ENCODE measurements at regions not wholly inside any gene's neighbourhood (a gene's known extent, or its start where the extent isn't known, plus 50 kb on each side); places are given as distances from the start of the nearest gene placed in this dataset.

DNA sequence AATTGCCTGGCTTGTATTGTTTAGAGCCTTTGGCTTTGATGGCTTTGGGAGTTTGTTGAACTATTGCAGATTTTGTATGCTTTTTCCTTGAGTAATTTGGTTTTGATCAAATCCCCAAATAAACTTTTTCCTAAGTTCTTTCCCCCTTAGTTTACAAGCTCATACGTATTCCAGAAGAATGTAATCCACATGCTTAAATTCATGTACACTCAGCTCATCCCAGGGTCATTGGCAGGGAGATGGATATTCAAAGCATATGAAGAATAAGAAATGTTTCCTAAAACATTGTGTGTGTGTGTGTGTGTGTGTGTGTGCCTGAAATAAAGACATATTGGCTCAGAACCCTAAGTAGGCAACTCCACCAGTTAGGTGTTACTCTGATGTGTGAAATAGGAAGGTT is 89.4 kb downstream of the TMEM30B start:
- TF ChIP-seq POLR2A (IDR thresholded peaks at IDR 0.05) (no peak), POLR2AphosphoS5 (IDR thresholded peaks at IDR 0.05) (no peak)
- TF ChIP-seq, protein P1, sequence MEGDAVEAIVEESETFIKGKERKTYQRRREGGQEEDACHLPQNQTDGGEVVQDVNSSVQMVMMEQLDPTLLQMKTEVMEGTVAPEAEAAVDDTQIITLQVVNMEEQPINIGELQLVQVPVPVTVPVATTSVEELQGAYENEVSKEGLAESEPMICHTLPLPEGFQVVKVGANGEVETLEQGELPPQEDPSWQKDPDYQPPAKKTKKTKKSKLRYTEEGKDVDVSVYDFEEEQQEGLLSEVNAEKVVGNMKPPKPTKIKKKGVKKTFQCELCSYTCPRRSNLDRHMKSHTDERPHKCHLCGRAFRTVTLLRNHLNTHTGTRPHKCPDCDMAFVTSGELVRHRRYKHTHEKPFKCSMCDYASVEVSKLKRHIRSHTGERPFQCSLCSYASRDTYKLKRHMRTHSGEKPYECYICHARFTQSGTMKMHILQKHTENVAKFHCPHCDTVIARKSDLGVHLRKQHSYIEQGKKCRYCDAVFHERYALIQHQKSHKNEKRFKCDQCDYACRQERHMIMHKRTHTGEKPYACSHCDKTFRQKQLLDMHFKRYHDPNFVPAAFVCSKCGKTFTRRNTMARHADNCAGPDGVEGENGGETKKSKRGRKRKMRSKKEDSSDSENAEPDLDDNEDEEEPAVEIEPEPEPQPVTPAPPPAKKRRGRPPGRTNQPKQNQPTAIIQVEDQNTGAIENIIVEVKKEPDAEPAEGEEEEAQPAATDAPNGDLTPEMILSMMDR (IDR thresholded peaks at IDR 0.05): no peak
- H3K9me3 ChIP-seq: no peaks in the 10 kb centered on the region
- WGBS: 63% methylated on average over 1 of the region's 1 CpG
- intact Hi-C loops (cut with DNase I): loop anchor here (10.0 kb wide), 1 partner anchor 157 kb away; no protein-coding TSS in a partner anchor
- H3K27ac ChIP-seq: no peak overlapping the region
- no peaks in the 10 kb centered on the region for H3K4me1 ChIP-seq (replicated peaks)
- no peaks in the 10 kb centered on the region for H3K36me3 ChIP-seq
- no peaks in the 10 kb centered on the region for H3K27me3 ChIP-seq (replicated peaks; ENCODE audit: insufficient read depth)
- DNase-seq (ENCODE audit: low spot score): no peak
- H3K4me3 ChIP-seq: no peak overlapping the region

DNA sequence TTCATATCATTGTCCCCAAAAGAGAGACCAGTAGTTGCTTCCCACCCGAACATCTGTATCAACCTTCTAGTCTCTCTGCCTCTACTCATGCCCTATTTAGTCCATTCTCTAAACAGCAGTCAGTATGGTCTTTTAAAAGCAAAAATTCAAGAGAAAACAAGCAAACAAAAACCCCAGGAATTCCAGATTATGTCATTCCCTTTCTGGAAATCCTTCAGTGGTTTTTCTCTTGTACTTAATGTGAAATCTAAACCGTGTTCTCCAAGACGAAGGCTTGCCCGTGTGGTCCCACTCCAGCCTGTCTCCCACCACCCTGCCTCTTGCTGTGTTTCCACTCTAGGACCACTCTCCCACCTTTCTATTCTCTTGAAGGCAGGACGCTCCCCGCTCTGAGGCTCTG is 90.8 kb downstream of the TMEM30B start:
- no peak for TF ChIP-seq POLR2A (IDR thresholded peaks at IDR 0.05)
- TF ChIP-seq, protein P1 (IDR thresholded peaks at IDR 0.05): no peak
- no peak for TF ChIP-seq POLR2AphosphoS5 (IDR thresholded peaks at IDR 0.05)
- intact Hi-C loops (cut with DNase I): loop anchor here (10.0 kb wide), 1 partner anchor 156 kb away; no protein-coding TSS in a partner anchor
- Histone ChIP-seq H3K4me1 (replicated peaks) (no peaks in the 10 kb centered on the region), H3K36me3 (no peaks in the 10 kb centered on the region), H3K27ac (no peak overlapping the region), H3K4me3 (no peak overlapping the region), H3K27me3 (replicated peaks; ENCODE audit: insufficient read depth) (no peaks in the 10 kb centered on the region), H3K9me3 (no peaks in the 10 kb centered on the region)
- 82% methylated on average over 6 of the region's 6 CpGs for WGBS
- no peak for DNase-seq (ENCODE audit: low spot score)

DNA sequence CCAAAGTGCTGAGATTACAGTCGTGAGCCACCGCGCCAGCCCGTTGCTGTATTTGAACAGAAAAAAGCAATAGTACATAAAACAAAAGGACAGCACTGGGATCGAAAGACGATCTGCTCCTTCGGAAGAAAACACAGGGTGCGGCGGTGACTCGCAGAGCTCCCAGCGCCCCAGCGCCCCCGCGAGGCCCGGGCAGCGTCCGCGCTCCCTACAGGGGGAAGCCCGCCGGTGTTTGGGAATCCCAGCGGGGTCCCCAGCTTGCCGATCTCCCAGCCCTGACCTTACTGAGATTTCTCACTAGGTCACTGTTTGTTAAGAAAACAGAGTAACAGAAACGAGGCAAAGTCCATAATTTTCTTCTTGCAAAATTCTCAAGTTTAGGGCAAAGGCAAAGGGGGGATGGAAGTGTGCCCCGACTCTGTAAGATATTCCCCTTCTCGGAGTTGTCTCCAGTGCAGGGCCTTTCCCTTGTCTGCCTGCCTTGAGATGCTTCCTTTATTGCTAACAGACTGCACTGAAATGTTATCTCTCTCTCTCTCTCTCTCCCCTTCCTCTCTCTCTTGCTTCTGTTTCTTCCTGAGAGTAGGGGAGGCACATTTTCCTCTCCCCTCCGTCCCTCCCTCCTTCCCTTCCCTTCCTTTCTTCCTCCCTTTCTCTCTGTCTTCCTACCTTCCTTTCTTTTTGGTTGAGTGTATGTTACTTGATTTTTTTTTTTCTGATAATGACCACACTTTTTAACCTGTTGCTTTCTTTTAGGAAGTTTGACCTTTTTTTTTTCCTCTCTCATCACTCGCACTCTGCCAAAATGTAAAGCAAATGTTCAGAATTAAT is 91.9 kb downstream of the TMEM30B start:
- Histone ChIP-seq H3K9me3 (no peaks in the 10 kb centered on the region), H3K36me3 (no peaks in the 10 kb centered on the region), H3K27me3 (replicated peaks; ENCODE audit: insufficient read depth) (no peaks in the 10 kb centered on the region), H3K4me1 (replicated peaks) (no peaks in the 10 kb centered on the region), H3K27ac (peak overlapping the region; percentile 29 to 44), H3K4me3 (peak overlapping the region; percentile 15 to 22)
- 18% methylated on average over 27 of the region's 27 CpGs for WGBS
- intact Hi-C loops (cut with DNase I): no loop called here
- DNase-seq (ENCODE audit: low spot score): peak; percentile 43
- TF ChIP-seq, protein P1 (IDR thresholded peaks at IDR 0.05): peak in 3 of 4 experiments; percentile 36 to 60 (median 51)
- TF ChIP-seq POLR2AphosphoS5 (IDR thresholded peaks at IDR 0.05): no peak
- no peak for TF ChIP-seq POLR2A (IDR thresholded peaks at IDR 0.05)

DNA sequence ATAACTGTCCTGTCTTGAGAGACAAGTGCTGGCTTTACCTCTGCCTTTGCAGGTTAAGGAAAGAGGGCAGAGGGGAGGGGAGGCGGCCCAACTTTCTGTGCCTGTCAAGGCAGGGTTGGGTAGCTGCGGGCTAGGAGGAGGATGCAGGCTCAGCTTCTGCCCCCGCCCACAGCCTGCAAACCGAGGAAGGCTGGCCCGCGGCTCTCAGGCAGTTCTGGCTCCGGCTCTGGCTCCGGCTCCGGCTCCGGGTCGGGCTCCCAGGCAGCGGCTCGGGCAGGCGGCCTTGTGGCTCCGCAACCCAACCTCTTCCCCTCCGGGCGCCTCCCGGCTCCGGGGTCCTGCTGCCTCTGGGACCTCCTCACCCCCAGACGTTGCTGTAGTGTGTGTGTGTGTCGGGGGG is 92.9 kb downstream of the TMEM30B start:
- TF ChIP-seq POLR2AphosphoS5 (IDR thresholded peaks at IDR 0.05): no peak
- H3K4me3 ChIP-seq: no peak overlapping the region
- DNase-seq (ENCODE audit: low spot score): peak; percentile 7
- no peaks in the 10 kb centered on the region for H3K27me3 ChIP-seq (replicated peaks; ENCODE audit: insufficient read depth)
- no peaks in the 10 kb centered on the region for H3K36me3 ChIP-seq
- no peaks in the 10 kb centered on the region for H3K4me1 ChIP-seq (replicated peaks)
- intact Hi-C loops (cut with DNase I): no loop called here
- no peaks in the 10 kb centered on the region for H3K9me3 ChIP-seq
- no peak overlapping the region for H3K27ac ChIP-seq
- 62% methylated on average over 2 of the region's 21 CpGs for WGBS

DNA sequence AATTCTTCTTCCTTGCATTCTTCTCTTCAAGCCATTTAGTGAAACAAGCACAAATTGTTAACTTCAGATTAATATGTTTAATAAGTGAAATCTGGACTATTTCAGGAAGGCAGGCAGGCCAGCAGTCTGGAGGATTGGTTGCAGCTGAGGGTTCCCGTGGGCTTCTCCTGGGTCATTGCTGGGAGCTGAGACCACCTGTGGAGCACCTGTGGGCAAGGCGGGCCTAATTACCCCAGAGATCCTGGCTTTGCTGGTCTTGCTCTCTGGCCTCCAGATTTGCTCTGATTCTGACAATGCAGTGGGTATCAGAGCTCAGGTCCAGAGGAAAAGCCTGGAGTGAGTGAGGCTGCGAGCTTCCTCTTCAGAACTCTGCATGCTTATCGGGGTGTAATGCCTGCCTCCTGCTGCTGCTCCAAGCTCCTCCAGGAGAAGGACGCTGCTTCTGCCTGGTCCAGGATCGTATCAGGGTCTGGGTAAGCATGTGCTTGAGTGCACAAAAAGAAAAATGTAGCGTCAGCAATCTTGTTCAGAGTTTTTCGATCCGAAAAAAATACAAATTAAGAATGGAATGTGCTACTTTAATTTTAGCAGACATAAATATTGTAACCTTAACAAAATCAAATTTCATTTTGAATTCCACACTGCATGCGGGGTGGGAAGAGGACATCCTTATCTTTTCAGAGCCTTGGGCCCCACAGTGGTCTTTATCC is 93.8 kb downstream of the TMEM30B start:
- Histone ChIP-seq H3K4me1 (replicated peaks) (no peaks in the 10 kb centered on the region), H3K9me3 (no peaks in the 10 kb centered on the region), H3K4me3 (no peak overlapping the region), H3K27me3 (replicated peaks; ENCODE audit: insufficient read depth) (no peaks in the 10 kb centered on the region), H3K27ac (no peak overlapping the region), H3K36me3 (no peaks in the 10 kb centered on the region)
- TF ChIP-seq, protein P1 (IDR thresholded peaks at IDR 0.05): no peak
- TF ChIP-seq POLR2A (IDR thresholded peaks at IDR 0.05): no peak
- no peak for TF ChIP-seq POLR2AphosphoS5 (IDR thresholded peaks at IDR 0.05)
- no peak for DNase-seq (ENCODE audit: low spot score)
- WGBS: 73% methylated on average over 10 of the region's 10 CpGs
- intact Hi-C loops (cut with DNase I): no loop called here
